ENCODE measurements at regions not wholly inside any gene's neighbourhood (a gene's known extent, or its start where the extent isn't known, plus 50 kb on each side); places are given as distances from the start of the nearest gene placed in this dataset.

- no peak for TF ChIP-seq CTCF (IDR thresholded peaks at IDR 0.05)
- TF ChIP-seq POLR2AphosphoS5 (IDR thresholded peaks at IDR 0.05), result no peak
- TF ChIP-seq POLR2A (IDR thresholded peaks at IDR 0.05), result no peak
These were observed 259.9 kb downstream of the IL20RB start for GRCh38 chr3:137217733-137218132.
